Osteocyte (in vitro differentiated cells): ENCODE measurements at regions not wholly inside any gene's neighbourhood (a gene's known extent, or its start where the extent isn't known, plus 50 kb on each side); places are given as distances from the start of the nearest gene placed in this dataset.

ENCODE experiments used
- DNase-seq: peaks from one replicate; pipeline ENCODE4 v3.0.0; 2021; ENCODE audit warnings: mixed read lengths; ENCODE audit not compliant: unreplicated experiment; ENCODE audit errors: extremely low spot score
- H3K27ac Mint-ChIP-seq: one replicate; pipeline ENCODE4 v1.8.0; 2021; ENCODE audit warnings: mild to moderate bottlenecking, mixed read lengths; ENCODE audit not compliant: unreplicated experiment
- H3K27me3 Mint-ChIP-seq: one replicate; pipeline ENCODE4 v1.8.0; 2021; ENCODE audit warnings: mixed read lengths; ENCODE audit not compliant: unreplicated experiment
- H3K36me3 Mint-ChIP-seq: one replicate; pipeline ENCODE4 v1.8.0; 2021; ENCODE audit warnings: mixed read lengths; ENCODE audit not compliant: unreplicated experiment
- H3K4me1 Mint-ChIP-seq: one replicate; pipeline ENCODE4 v1.8.0; 2021; ENCODE audit warnings: mixed read lengths; ENCODE audit not compliant: unreplicated experiment
- H3K4me3 Mint-ChIP-seq: one replicate; pipeline ENCODE4 v1.8.0; 2021; ENCODE audit warnings: mild to moderate bottlenecking, moderate library complexity, mixed read lengths; ENCODE audit not compliant: unreplicated experiment
- H3K9me3 Mint-ChIP-seq: one replicate; pipeline ENCODE4 v1.8.0; 2021; ENCODE audit warnings: mixed read lengths; ENCODE audit not compliant: unreplicated experiment
- CTCF ChIP-seq: fragments of 200-600 bp; sonication (generic); IDR thresholded peaks from 2 replicates; pipeline ENCODE4 v1.5.0; 2021; ENCODE audit warnings: antibody characterized with exemption, mild to moderate bottlenecking, moderate library complexity

- H3K27ac Mint-ChIP-seq, result no peak overlapping the region
- no peaks in the 10 kb centered on the region for H3K36me3 Mint-ChIP-seq
- no peaks in the 10 kb centered on the region for H3K9me3 Mint-ChIP-seq
- no peak for DNase-seq
- no peak for TF ChIP-seq CTCF
- no peak overlapping the region for H3K4me3 Mint-ChIP-seq
- H3K27me3 Mint-ChIP-seq, result no peaks in the 10 kb centered on the region
- H3K4me1 Mint-ChIP-seq, result peaks cover 28% of the 10 kb centered on the region
These were observed 257.6 kb upstream of the ZPLD1 start for GRCh38 chr3:102177075-102177755.

- no peak for TF ChIP-seq CTCF
- DNase-seq, result no peak
- no peak overlapping the region for H3K4me3 Mint-ChIP-seq
- no peak overlapping the region for H3K27ac Mint-ChIP-seq
- H3K9me3 Mint-ChIP-seq, result no peaks in the 10 kb centered on the region
- H3K27me3 Mint-ChIP-seq, result no peaks in the 10 kb centered on the region
- no peaks in the 10 kb centered on the region for H3K36me3 Mint-ChIP-seq
- peaks cover 28% of the 10 kb centered on the region for H3K4me1 Mint-ChIP-seq
These were observed 256.0 kb upstream of the ZPLD1 start for GRCh38 chr3:102178817-102179216.

GRCh38 chr3:102179326-102180177 lies 255.3 kb upstream of the ZPLD1 start:
- H3K27me3 Mint-ChIP-seq, result no peaks in the 10 kb centered on the region
- H3K4me1 Mint-ChIP-seq, result peaks cover 20% of the 10 kb centered on the region
- H3K27ac Mint-ChIP-seq, result no peak overlapping the region
- no peak for DNase-seq
- no peaks in the 10 kb centered on the region for H3K36me3 Mint-ChIP-seq
- H3K9me3 Mint-ChIP-seq, result no peaks in the 10 kb centered on the region
- no peak overlapping the region for H3K4me3 Mint-ChIP-seq
- no peak for TF ChIP-seq CTCF

- Mint-ChIP-seq H3K4me3 (no peak overlapping the region), H3K27ac (no peak overlapping the region), H3K36me3 (no peaks in the 10 kb centered on the region), H3K4me1 (peaks cover 12% of the 10 kb centered on the region), H3K27me3 (no peaks in the 10 kb centered on the region), H3K9me3 (no peaks in the 10 kb centered on the region)
- no peak for DNase-seq
- TF ChIP-seq CTCF, result no peak
These were observed 254.4 kb upstream of the ZPLD1 start for GRCh38 chr3:102180280-102180931.
